ENCODE measurements at regions not wholly inside any gene's neighbourhood (a gene's known extent, or its start where the extent isn't known, plus 50 kb on each side); places are given as distances from the start of the nearest gene placed in this dataset.

- Histone ChIP-seq H3K4me1 (ENCODE audit: insufficient read depth, low read length) (peaks cover 7% of the 10 kb centered on the region; the same call in 1 of the 2 replicates), H4K8ac (replicated peaks; ENCODE audit: insufficient read length, low read depth, low read length) (no peak overlapping the region), H2BK20ac (ENCODE audit: low read depth, low read length, poor library complexity, severe bottlenecking) (no peak overlapping the region), H3T11ph (ENCODE audit: low read length) (no peak overlapping the region), H3K4ac (ENCODE audit: low read depth, low read length) (no peak overlapping the region), H4K91ac (ENCODE audit: insufficient read length, low read depth, low read length) (no peak overlapping the region), H2BK15ac (ENCODE audit: low read depth, low read length) (no peak overlapping the region), H3K14ac (ENCODE audit: insufficient read depth, low read length) (no peak overlapping the region), H3K18ac (ENCODE audit: insufficient read length, low read depth, low read length) (no peak overlapping the region), H4K20me1 (ENCODE audit: control insufficient read depth, insufficient read depth, insufficient read length) (no peaks in the 10 kb centered on the region), H2AK5ac (ENCODE audit: insufficient read length, low read length) (no peak overlapping the region), H3K27ac (ENCODE audit: insufficient read length, low read depth, low read length) (no peak overlapping the region), H3K27me3 (ENCODE audit: insufficient read depth, low read length) (no peaks in the 10 kb centered on the region), H2BK12ac (ENCODE audit: insufficient read length, low read depth, low read length) (no peak overlapping the region), H3K4me2 (ENCODE audit: insufficient read depth, insufficient read length, low read length) (no peak overlapping the region), H3K56ac (ENCODE audit: insufficient read length, low read depth, low read length) (no peak overlapping the region), H3K23ac (ENCODE audit: insufficient read length, low read depth, low read length) (no peak overlapping the region), H2AFZ (ENCODE audit: low read length) (no peak overlapping the region), H3K9me3 (ENCODE audit: control insufficient read depth, low read depth, low read length) (no peaks in the 10 kb centered on the region), H3K9ac (ENCODE audit: extremely low read depth, insufficient read length, low read length) (no peak overlapping the region), H2BK120ac (ENCODE audit: low read depth, low read length, poor library complexity, severe bottlenecking) (no peak overlapping the region), H3K79me2 (ENCODE audit: insufficient read depth, low read length) (no peaks in the 10 kb centered on the region), H4K5ac (ENCODE audit: insufficient read length, low read depth, low read length) (no peak overlapping the region), H3K23me2 (ENCODE audit: insufficient read length, low read depth, low read length, poor library complexity, severe bottlenecking) (no peaks in the 10 kb centered on the region), H3K79me1 (ENCODE audit: insufficient read depth, low read depth, low read length, poor library complexity, severe bottlenecking) (no peaks in the 10 kb centered on the region), H2BK5ac (ENCODE audit: insufficient read length, low read length) (no peak overlapping the region)
- DNase-seq: no peak
- TF ChIP-seq CTCF (conservative IDR thresholded peaks at IDR 0.05): no peak
- H3K4me3 Mint-ChIP-seq: no peak overlapping the region
- no peaks in the 10 kb centered on the region for H3K9me3 Mint-ChIP-seq
- no CpG with 5 or more reads among the region's 3 CpGs for WGBS (ENCODE audit: extremely low coverage, insufficient read length, low lambda C conversion rate)
- H3K36me3 Mint-ChIP-seq (ENCODE audit: insufficient read depth in 1 of 3, low read depth in 3 of 3): no peaks in the 10 kb centered on the region
- no peak overlapping the region; a peak in 1 of 7 replicates for H3K27ac Mint-ChIP-seq
- peaks cover 12 to 19% of the 10 kb centered on the region in 2 experiments for H3K4me1 Mint-ChIP-seq
- no peaks in the 10 kb centered on the region for H3K27me3 Mint-ChIP-seq (ENCODE audit: low read depth)
Measured at GRCh38 chr4:153062652-153063168, 126.6 kb downstream of the FHDC1 start.

All from H9 (cell line).